SJSA1 (cell line): ENCODE measurements at regions not wholly inside any gene's neighbourhood (a gene's known extent, or its start where the extent isn't known, plus 50 kb on each side); places are given as distances from the start of the nearest gene placed in this dataset.

ENCODE experiments used
- DNase-seq, 2 experiments: peaks; one replicate each; pipeline ENCODE4 v3.0.0-alpha.2; 2015 to 2020; ENCODE audit warnings: low spot score in 2 of 2, low read depth in 1 of 2
- H3K27ac ChIP-seq: fragments of 250-450 bp; sonication (Bioruptor Pico); 2 replicates; pipeline ENCODE4 v1.5.1; 2020; ENCODE audit warnings: mild to moderate bottlenecking, moderate library complexity
- H3K27me3 ChIP-seq: fragments of 250-450 bp; sonication (Bioruptor Pico); replicated peaks from 2 replicates; pipeline ENCODE4 v1.5.1; 2020; ENCODE audit warnings: mild to moderate bottlenecking, moderate library complexity
- H3K36me3 ChIP-seq: fragments of 250-450 bp; sonication (Bioruptor Pico); 2 replicates; pipeline ENCODE4 v1.5.1; 2020; ENCODE audit warnings: mild to moderate bottlenecking
- H3K4me1 ChIP-seq: fragments of 250-450 bp; sonication (Bioruptor Pico); replicated peaks from 2 replicates; pipeline ENCODE4 v1.6.1; 2021; ENCODE audit warnings: mild to moderate bottlenecking
- H3K4me3 ChIP-seq: fragments of 250-450 bp; sonication (Bioruptor Pico); 2 replicates; pipeline ENCODE4 v1.5.1; 2020; ENCODE audit warnings: mild to moderate bottlenecking
- H3K9me3 ChIP-seq: fragments of 250-450 bp; sonication (Bioruptor Pico); replicated peaks from 2 replicates; pipeline ENCODE4 v1.5.1; 2020; ENCODE audit warnings: mild to moderate bottlenecking

DNA sequence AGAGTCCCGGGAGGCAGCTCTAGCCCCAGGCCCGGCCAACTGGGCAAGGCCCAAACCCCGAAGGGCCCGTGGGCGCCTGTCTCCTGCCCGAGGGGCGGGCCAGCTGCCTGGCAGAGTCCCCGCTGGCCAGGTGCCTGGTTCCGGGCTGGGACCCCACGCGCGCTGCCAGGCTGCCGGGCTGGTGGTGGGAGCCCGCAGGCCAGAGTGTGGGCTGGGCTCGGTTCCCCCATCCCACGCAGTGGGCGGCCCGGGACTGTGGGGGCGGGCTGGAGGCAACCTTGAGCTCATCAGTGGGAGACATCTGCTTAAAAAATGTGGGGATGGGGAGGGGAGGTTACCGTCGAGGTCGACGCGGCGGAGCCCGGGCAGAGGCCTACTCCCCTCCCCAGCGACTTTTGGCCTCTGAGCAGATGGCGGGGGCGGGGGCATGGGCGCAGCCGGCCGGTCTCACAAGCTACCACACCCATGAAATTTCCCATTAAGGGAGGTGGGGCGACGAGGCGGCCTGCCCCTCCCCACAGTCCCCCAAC is 176.4 kb upstream of the GSE1 start:
- Histone ChIP-seq H3K36me3 (peaks cover 10% of the 10 kb centered on the region; the same call in 1 of the 2 replicates), H3K4me3 (no peak overlapping the region), H3K27ac (no peak overlapping the region), H3K27me3 (no peaks in the 10 kb centered on the region), H3K9me3 (no peaks in the 10 kb centered on the region), H3K4me1 (no peaks in the 10 kb centered on the region)
- no peak for DNase-seq

DNA sequence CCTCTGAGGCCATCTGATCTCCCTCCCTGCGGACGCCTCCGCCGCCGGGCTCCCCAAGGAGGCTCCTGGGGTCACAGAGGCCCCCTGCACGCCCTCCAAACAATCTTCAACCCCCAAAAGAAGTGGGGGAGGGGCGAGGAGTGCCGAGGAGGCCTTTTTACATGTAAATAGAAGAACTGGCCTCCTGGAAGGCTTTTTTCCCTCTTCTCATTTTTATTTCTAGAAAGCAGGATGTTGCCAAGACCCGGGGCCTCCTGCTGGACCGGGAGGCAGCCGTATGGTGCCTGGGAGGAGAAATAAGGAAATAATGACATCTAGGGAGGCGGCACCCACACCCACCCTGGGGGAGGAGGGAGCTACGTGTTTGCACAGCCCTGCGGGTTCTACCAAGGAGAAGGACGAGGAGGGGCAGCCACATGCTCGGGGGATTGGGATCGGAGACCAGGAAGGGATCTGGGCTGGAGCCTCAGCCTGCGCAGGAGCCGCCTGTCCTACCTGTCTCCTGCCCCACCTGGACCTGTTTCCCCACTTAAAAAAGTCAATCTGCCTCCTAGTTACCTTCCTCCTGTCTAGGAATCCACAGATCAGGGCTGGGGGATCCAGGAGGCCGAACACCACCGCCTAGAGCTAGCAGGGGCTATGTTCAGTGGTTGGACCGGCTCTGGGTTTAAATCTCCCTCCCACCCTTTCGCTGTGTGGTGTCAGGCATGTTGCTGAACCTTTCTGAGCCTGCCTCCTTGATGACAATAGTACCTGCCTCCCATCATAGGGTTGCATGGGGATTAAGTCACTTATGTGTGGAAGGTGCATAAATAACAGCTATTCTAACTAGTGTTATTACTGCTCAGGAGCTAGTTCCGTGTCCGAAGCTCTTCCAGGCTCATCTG is 175.7 kb upstream of the GSE1 start:
- Histone ChIP-seq H3K27ac (no peak overlapping the region), H3K27me3 (no peaks in the 10 kb centered on the region), H3K4me1 (no peaks in the 10 kb centered on the region), H3K4me3 (no peak overlapping the region), H3K9me3 (no peaks in the 10 kb centered on the region), H3K36me3 (peaks cover 10% of the 10 kb centered on the region; the same call in 1 of the 2 replicates)
- no peak for DNase-seq

DNA sequence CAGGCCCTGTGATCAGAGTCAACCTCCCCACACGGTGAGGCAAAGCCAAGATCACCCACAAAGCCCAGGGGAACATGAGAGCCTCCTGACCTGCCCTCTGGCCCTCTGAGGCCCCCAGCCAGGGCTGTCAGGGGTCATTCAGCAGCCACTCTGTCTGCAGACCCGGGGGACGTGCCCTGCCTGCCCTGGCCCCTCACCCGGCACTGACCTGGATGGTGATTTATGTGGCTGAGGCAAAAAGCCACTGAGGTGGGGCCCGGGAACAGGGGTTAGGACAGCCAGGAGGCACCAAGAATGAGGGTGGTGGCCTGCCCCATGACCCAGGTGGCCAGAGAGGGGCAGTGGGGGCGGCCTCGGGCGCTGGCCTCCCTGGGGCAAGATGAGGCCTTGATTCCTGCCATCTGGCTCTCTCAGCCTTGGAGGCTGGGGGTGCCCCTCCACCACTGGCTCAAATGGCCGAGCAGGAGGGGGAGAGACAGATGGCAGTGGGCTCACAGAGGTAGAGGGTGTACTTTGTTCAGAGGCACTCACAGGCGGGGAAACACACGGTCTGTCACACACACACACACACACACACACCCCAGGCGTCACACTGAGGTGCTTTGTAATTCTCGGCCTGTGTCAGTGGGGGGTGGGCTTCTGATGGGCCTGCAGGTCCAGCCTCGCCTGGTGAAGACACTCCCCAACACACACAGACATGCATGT is 174.0 kb upstream of the GSE1 start:
- no peak overlapping the region for H3K27ac ChIP-seq
- no peak for DNase-seq
- no peaks in the 10 kb centered on the region for H3K27me3 ChIP-seq
- peaks cover 10% of the 10 kb centered on the region; the same call in 1 of the 2 replicates for H3K36me3 ChIP-seq
- no peak overlapping the region for H3K4me3 ChIP-seq
- H3K9me3 ChIP-seq, result no peaks in the 10 kb centered on the region
- no peaks in the 10 kb centered on the region for H3K4me1 ChIP-seq

GRCh38 chr16:85440744-85441143 is 172.4 kb upstream of the GSE1 start:
- no peak for DNase-seq
- Histone ChIP-seq H3K4me3 (no peak overlapping the region), H3K27ac (no peak overlapping the region), H3K9me3 (no peaks in the 10 kb centered on the region), H3K36me3 (peaks cover 10% of the 10 kb centered on the region; the same call in 1 of the 2 replicates), H3K4me1 (no peaks in the 10 kb centered on the region), H3K27me3 (no peaks in the 10 kb centered on the region)

- no peaks in the 10 kb centered on the region for H3K4me1 ChIP-seq
- H3K9me3 ChIP-seq, result no peaks in the 10 kb centered on the region
- H3K27me3 ChIP-seq, result no peaks in the 10 kb centered on the region
- no peak overlapping the region for H3K27ac ChIP-seq
- H3K36me3 ChIP-seq, result peaks cover 10% of the 10 kb centered on the region; the same call in 1 of the 2 replicates
- DNase-seq, result no peak
- H3K4me3 ChIP-seq, result no peak overlapping the region
These were observed 171.8 kb upstream of the GSE1 start for GRCh38 chr16:85441189-85441889.

- H3K27ac ChIP-seq, result no peak overlapping the region
- peaks cover 10% of the 10 kb centered on the region; the same call in 1 of the 2 replicates for H3K36me3 ChIP-seq
- no peaks in the 10 kb centered on the region for H3K27me3 ChIP-seq
- H3K4me1 ChIP-seq, result no peaks in the 10 kb centered on the region
- H3K4me3 ChIP-seq, result no peak overlapping the region
- H3K9me3 ChIP-seq, result no peaks in the 10 kb centered on the region
- no peak for DNase-seq
These were observed 171.0 kb upstream of the GSE1 start for GRCh38 chr16:85441890-85442670.

- no peak overlapping the region for H3K4me3 ChIP-seq
- no peak for DNase-seq
- H3K4me1 ChIP-seq, result no peaks in the 10 kb centered on the region
- no peaks in the 10 kb centered on the region for H3K9me3 ChIP-seq
- H3K36me3 ChIP-seq, result peaks cover 10% of the 10 kb centered on the region; the same call in 1 of the 2 replicates
- no peaks in the 10 kb centered on the region for H3K27me3 ChIP-seq
- no peak overlapping the region for H3K27ac ChIP-seq
These were observed 170.0 kb upstream of the GSE1 start for GRCh38 chr16:85443116-85443515.

DNA sequence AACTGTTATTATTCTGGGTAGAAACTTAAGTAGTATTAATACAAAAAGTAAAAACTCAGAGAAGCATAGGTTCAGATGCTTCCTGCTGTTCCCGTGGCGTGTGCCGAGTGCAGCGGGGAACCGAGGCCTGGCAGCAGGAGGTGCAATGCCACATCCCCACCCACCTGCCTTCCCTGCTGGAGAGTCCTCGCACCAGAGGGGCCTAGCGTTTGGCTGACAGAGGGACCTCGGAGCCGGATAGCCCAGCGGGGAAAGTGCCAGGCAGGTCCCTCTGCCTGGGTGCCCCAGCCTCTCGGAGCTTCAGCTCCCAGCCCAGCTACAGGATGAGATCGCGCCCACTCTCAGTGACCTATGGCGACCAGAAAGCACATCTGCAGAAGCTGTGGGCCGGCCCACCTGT is 169.6 kb upstream of the GSE1 start:
- H3K9me3 ChIP-seq, result no peaks in the 10 kb centered on the region
- no peak overlapping the region for H3K27ac ChIP-seq
- no peak overlapping the region for H3K4me3 ChIP-seq
- peaks cover 8% of the 10 kb centered on the region; the same call in 1 of the 2 replicates for H3K36me3 ChIP-seq
- no peak for DNase-seq
- H3K4me1 ChIP-seq, result no peaks in the 10 kb centered on the region
- H3K27me3 ChIP-seq, result no peaks in the 10 kb centered on the region

DNA sequence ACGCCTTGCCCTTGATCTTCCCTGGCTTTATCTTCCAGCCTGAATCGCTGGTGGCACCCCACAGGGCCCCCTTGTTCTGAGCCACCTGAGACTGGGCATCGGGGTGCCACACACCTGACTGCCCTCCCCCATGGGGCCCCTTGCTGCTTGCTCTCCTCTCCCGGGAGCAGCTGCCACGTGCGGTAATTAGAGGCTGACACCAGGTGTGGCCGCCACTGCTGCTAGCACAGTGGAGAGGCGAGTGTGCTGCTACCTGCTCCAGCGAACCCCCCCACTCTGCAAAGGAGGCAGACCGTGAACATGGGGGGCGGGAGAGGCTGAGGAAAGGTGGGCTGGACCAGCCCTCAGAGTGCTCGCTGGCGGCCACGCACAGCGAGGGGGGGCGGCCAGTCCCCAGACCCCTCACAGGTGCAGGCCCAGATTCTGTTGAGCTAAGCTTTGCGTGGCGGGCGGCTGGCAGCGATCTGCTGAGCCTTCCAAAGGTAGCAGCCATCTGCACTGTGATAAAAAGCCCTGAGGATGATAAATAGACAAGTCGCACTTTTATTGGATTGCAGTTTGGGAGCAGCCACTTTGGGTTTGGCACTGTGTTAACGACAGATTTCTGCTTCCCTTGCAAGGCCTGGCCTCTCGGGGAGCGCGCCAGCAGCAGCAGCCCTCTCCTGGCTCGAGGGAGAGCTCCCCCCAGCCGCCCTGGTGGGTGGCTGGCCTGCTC is 167.9 kb upstream of the GSE1 start:
- H3K27ac ChIP-seq, result no peak overlapping the region
- no peak overlapping the region for H3K4me3 ChIP-seq
- no peak for DNase-seq
- no peaks in the 10 kb centered on the region for H3K9me3 ChIP-seq
- no peaks in the 10 kb centered on the region for H3K36me3 ChIP-seq
- no peaks in the 10 kb centered on the region for H3K4me1 ChIP-seq
- H3K27me3 ChIP-seq, result no peaks in the 10 kb centered on the region

DNA sequence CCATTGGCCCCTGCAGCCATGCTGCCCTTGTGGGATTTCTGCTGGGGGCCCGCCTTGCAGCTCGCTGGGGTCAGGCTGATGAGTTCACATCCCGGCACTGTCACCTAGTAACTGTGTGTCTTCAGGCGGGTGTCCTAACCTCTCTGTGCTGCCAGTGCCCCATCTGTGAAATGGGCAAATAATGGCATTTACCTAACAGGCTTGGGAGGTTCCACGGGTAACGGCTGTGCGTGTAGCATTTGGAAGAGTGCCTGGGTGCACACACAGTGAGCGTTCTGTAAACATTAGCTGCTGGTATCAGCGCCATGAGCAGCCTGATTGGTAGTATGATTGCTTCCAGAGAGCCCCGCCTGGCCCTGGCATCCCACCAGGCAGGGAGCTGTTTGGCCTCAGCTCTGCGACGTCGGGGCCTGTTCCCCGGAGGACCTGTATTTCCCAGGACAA is 167.3 kb upstream of the GSE1 start:
- DNase-seq, result no peak
- Histone ChIP-seq H3K4me3 (no peak overlapping the region), H3K4me1 (peaks cover 2% of the 10 kb centered on the region)

GRCh38 chr16:85446951-85447692 is 166.0 kb upstream of the GSE1 start:
- no peaks in the 10 kb centered on the region for H3K36me3 ChIP-seq
- no peaks in the 10 kb centered on the region for H3K9me3 ChIP-seq
- no peak for DNase-seq
- H3K27ac ChIP-seq, result no peak overlapping the region
- H3K4me3 ChIP-seq, result no peak overlapping the region
- peaks cover 12% of the 10 kb centered on the region for H3K4me1 ChIP-seq
- H3K27me3 ChIP-seq, result no peaks in the 10 kb centered on the region

More for the DNA sequence above, 167.3 kb upstream of the GSE1 start:
- Histone ChIP-seq H3K27ac (no peak overlapping the region), H3K9me3 (no peaks in the 10 kb centered on the region), H3K27me3 (no peaks in the 10 kb centered on the region), H3K36me3 (no peaks in the 10 kb centered on the region)

DNA sequence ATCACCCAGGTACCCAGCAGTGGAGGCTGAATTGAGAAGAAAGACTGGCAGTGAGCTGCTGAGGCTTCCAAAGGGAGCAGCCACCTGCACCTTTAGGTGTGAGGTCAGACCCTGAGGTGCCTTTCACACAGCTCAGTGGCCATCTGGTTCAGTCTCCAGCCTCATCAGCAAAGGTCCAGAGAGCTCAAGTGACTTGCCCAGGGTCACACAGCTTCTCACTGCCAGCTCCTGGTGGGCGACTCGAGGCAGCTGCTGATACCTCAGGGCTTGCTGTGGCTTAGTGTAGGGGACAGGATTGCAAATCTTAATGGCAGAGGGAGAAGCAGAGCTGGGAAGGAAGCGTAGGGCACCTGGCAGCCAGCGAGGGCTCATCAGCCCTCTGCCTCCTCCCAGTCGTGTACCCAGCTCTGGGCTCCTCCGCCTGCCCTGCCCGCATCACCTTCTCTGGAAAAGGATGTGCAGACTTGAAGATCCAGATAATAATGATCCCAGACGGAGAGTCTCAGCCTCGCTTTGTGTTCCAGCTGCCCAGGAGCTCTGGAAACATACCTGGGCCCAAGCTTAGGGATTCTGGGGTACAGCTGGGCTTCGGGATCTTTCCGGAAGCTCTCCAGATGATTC is 165.3 kb upstream of the GSE1 start:
- no peak for DNase-seq
- peaks cover 19% of the 10 kb centered on the region for H3K4me1 ChIP-seq
- H3K36me3 ChIP-seq, result no peaks in the 10 kb centered on the region
- H3K9me3 ChIP-seq, result no peaks in the 10 kb centered on the region
- H3K27me3 ChIP-seq, result no peaks in the 10 kb centered on the region
- no peak overlapping the region for H3K4me3 ChIP-seq
- H3K27ac ChIP-seq, result no peak overlapping the region
